Activated CD4-positive, CD25-positive, alpha-beta regulatory T cell treated with anti-CD3 and anti-CD28 coated beads, Interleukin-2, amount 50 U/mL, for 24 hours (primary cell): ENCODE measurements at regions not wholly inside any gene's neighbourhood (a gene's known extent, or its start where the extent isn't known, plus 50 kb on each side); places are given as distances from the start of the nearest gene placed in this dataset.

ENCODE experiments used
- ATAC-seq, 2 donors: fragments of 150-1000 bp; cut with Tn5 transposase; one replicate each; pipeline ENCODE4 v1.10.0; 2021; ENCODE audit warnings: mild to moderate bottlenecking in 1 of 2, moderate library complexity in 1 of 2

DNA sequence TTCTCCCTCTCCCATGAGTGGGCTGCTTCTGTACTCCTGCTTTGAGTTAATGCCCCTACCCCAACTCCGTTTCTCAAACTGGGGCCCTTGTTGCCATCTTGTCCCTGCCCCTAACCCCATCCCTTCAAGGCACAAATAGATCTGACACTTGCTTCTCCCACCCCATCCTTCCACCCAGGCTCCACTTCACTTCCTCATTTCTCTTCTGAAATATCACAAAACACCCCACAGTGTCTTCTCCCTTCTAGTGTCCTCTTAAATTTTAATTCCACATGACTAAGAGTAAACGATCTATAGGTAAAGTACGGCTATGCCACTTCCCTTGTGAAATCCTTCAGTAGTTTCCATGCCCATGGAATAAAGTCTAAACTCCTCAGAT lies 571.6 kb upstream of the NOX3 start:
- no peak for ATAC-seq

DNA sequence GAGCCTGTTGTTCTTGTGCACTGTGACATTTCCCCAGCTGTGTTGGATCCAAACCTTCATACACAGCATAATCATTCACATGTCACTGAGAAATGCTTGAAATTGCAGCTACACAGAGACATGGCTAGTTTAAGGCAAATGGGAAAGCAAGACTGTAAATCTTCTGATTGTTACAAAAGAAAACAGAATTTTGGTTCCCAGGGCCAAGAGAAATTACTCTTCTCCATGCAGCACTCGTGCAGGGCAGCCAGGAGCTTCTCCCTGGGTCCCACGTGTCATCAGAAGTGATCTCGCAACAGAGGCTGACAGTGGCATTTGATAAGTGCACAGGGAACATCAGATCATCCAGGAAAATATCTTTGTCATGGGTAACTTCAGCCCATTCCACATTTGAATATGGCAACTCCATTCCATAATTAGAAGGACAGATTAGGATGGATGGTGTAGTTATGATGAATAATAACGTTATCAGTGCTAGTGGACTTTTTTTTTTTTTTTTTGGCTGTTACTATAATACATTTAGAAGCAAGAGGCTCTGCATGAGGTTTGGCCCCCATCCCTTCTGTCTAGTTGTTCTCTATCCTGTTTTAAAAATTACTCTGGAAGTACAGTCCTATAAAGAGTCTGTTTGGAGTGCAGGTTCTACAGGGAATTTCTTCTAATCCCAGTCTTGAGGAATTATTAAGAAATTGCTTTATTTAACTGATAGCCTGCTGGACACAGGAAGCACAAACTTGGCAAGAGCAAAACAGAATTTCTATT lies 571.0 kb upstream of the NOX3 start:
- ATAC-seq = no peak

DNA sequence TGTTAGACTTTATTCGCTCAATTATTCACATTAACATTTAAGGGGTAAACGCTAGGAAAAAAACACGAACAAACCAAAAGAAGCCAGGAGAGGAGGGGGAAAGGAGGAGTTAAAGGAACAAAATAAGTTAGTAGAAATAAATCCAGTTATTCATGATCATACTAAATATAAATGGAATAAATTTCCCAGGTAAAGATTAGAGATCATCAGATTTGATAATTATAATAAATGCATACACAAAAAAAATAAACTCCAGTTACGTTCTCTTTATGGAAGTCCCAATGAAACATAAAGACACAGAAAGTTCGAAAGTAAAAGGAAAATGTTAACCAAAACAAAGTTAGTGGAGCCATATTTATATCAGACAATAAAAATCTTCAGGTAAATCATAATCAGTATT lies 568.7 kb upstream of the NOX3 start:
- no peak for ATAC-seq

DNA sequence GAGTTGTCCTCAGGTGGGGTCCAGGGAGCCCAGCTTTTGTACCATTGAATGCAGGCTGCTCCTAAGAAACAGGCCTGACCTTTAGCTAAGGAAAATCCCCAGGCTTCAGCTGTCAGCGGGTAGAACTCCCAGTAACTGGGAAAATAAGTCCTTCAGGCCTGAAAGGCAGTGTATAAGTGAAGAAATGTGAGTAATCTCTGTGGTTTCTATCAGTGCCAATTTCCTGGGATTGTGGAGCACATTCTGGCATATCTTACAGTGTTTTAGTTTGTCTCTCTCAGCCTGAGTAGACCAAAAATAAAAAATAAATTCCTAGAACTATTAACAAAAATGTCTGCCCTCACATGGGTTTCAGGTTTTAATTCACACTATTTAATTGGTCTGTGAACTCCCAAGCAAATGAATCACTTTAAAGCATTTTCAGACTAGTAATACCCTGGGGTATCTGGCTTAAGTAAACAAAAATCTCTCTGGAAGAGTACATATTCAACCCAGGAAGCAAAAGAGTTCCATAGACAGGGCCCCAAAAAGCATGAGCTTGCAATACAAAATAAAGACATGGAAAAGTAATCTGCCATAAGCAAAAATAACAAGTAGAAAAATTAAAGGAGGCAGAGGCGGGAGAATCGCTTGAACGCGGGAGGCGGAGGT lies 566.2 kb upstream of the NOX3 start:
- no peak for ATAC-seq

DNA sequence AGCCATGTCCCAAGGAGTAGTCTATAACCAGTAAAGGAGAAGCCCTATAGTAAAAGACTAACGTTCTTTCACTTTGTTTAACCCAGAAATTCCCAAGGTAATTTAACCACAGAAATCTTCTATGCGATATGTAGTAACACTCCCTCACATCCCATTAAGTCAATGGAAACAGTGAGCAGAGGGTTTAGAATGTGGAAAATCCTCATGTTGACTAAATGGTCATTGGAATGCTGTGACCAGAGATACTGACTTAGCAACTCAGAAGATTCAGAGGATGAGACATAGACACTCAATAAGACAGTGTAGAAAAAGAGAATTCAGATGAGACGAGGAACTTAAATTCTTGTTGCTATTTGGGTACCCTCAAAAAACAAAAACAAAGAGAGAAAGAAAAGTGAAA lies 562.2 kb upstream of the NOX3 start:
- ATAC-seq = no peak

DNA sequence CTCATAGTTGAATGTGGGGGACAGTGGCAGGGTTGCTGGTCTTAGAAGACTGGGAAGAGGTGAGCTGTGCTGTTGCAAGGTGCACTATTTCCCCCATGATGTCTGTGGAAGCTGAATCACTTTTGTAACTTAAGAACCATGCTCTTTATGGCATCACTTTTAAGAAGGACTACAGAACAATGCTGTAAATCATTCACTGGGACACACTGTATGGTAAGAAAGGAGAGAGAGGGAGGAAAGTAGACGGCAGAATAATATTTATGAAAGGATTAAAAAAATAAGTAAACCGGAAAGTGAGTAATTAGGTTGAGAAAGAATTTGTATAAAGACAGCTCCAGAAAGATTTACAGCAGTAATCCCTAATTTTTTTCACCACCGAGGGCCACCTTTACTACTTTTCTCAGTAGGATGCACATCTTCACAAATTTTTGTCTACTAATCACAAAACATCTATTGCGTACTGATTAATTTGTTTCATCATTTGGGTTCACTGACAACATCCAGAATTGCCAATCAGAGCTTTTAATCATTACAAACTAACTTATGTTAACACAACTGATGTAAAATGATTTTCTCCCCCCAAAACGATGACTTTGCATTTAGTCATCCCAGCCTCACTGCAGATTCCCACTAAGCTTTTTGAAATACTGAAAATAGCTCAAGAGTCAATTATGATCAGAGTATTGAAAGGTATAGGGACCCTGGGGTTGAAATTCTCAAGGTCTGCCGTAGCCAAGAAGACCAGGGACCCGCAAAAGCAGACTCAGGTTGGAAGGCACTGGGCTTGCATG lies 560.7 kb upstream of the NOX3 start:
- no peak for ATAC-seq

- no peak for ATAC-seq
Observed at GRCh38 chr6:156013155-156013554, 557.5 kb upstream of the NOX3 start.

GRCh38 chr6:156009656-156010055 lies 554.0 kb upstream of the NOX3 start:
- no peak for ATAC-seq

GRCh38 chr6:156004796-156005195 lies 549.2 kb upstream of the NOX3 start:
- ATAC-seq = no peak

- ATAC-seq = no peak
Observed at GRCh38 chr6:155996151-155996550, 540.5 kb upstream of the NOX3 start.

DNA sequence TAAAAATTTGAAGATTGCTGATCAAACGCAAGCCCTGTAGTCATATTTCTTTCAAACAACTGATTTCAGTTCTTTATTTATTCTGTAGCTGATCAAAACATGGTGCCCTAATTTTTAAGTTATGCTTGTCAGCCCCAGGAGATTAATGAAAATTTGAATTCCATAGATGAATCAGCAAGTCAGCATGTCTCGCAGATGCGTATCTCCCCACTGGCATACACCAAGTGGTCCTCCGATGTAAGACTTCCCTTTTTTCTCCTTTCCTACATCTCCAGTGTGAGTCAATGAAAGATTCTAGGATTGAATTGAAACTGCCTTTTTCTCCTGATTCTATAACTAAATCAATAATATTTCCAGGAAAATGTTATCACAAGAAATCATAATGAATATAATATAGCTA lies 539.6 kb upstream of the NOX3 start:
- ATAC-seq = no peak

- ATAC-seq = no peak
Observed at GRCh38 chr6:155994086-155994485, 538.4 kb upstream of the NOX3 start.

DNA sequence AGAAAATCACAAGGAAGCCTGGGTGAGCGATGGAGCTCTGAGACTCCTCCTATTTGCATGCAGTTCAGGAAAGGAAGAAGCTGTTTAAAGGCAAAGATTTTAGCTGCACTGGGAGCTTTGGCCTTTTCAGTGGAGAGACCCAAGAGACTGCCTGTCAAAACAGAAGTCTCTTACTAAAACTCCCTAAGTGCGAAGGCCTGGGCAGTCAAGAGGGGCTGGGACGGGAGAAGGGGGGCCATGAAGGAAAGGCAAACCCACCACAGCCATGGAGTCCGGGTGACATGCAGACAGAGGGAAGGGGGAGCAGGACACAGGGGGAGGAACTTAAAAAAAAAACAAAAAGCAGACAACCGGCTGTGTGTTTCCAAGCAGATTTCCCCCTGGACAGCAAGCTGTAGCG lies 537.6 kb upstream of the NOX3 start:
- no peak for ATAC-seq

- no peak for ATAC-seq
Observed at GRCh38 chr6:155985660-155986138, 530.1 kb upstream of the NOX3 start.

GRCh38 chr6:155980768-155981079 lies 525.1 kb upstream of the NOX3 start:
- ATAC-seq = no peak

DNA sequence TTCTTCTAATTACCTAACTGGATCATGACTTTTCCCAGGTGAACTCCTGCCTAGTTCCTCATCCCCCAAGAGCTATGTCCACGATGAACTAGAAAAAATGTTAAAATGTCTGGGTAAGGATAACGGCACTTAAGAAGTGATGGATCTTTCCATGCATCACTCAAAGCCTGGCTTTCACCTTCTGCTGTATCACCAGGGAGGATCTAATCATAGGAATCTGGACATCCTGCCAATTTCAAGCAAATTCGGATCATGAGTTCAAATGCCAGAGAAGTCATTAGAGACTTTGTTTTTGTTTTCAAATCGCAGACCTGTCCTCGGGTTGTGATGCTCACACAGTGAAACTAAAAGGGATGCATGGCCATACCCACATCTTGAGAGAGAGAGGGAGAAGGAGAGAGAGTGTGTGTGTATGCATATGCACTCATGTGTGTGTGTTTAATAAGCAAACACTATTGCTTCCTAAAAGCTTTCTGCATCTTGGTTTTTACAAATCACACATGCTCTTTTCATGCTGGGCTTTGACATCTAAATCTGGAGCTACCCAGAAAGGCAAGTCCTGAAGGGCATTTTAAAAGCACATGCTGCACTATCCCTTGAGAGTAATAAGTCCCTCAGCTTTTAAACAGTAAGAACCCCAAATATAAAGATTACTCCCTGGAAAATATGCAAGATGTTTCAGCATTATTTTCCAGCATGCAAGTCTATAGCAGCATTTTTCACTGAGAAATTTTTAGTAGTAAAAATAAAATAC lies 524.6 kb upstream of the NOX3 start:
- no peak for ATAC-seq

DNA sequence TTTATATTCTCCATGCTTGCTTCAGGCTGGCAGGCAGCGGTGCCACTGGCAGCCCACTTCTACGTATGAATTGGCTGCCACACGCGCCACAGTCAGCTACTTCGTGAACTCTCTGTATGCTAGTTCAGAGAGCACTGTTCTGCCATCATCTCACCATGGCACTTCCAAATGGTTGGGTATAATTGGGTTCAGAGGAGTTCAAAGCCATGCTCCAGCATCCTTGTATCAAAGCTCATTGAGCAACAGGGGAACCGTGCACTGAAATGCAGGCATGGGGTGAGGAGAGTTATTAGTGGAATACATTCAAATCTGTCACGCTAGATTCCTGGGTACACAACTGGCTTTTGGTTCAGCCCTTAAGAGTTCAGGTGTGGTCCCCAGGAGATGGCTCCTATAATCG lies 519.9 kb upstream of the NOX3 start:
- ATAC-seq = no peak

DNA sequence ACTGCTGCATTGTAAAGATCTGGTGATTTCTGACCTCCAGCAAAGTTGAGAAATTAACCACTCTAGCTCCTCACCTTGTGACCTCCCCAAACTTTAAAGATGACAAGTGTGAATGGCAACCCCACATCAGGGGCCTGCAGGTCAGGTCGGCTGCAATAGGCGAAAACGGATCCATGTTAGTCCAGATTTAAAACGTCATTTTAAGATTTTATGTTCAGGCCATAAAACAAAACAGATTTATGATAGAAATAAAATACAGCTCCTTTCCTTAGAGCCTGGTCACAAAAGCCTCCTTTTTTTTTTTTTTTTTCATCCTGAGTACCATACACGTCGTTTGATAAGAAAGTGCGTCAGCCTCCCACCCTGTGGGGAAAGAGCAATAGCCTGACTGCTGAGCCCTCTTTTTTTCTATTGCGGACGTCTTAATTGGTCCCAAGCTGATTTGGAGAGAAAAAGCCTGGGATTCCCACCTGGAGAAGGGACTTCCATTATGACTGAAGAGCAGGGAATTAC lies 519.2 kb upstream of the NOX3 start:
- no peak for ATAC-seq

DNA sequence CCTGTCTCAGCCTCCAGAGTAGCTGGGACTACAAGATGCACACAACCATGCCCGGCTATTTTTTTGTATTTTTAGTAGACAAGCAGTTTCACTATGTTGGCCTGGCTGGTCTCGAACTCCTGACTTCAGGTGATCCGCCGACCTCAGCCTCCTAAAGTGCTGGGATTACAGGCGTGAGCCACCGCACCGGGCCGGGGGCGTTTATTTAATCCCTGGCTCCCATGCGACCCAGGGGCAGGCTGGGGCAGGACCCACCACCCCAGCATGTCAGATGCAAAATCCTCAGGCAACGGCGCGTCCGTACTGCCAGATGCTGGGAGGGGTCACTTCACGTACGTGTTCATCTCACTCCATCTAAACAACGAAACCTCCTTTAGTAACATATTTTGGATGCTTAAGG lies 518.7 kb upstream of the NOX3 start:
- no peak for ATAC-seq

GRCh38 chr6:155970876-155971708 lies 515.5 kb upstream of the NOX3 start:
- no peak for ATAC-seq

DNA sequence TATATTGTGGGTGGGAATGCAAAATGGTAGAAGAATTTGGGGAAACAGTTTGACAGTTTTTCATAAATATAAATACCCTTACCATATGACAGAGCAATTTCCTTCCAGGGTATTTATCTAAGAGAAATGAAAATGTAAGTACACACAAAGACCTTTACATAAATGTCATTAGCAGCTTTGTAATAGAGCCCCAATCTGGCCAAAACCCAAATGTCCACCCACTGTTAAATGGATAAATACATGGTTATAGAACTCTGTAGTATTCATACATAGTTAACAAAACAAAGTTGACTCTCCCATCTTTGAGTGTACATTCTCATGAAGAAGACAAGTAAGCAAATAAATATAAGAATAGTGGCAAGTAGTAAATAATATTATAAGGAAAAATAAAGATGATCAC lies 514.8 kb upstream of the NOX3 start:
- no peak for ATAC-seq

DNA sequence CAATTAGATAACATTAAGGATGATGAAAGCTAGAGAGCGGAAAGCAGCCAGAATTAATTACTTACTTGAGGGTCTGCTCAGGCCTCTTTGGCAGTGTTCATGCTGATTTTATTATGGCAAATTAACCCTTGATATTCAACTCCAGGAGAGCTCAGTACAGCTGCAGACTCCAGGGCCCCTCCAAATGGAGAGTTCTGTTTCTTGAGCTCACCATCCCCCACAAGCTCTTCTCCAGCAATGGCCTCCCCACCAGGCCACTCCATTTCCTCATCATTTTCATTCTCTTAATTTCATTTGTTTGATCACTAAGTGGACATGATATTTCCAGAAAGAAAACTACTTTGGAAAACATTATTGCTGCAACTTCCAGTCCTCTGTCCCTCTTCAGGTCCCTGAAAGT lies 513.3 kb upstream of the NOX3 start:
- no peak for ATAC-seq
